A549 (cell line): ENCODE measurements at regions not wholly inside any gene's neighbourhood (a gene's known extent, or its start where the extent isn't known, plus 50 kb on each side); places are given as distances from the start of the nearest gene placed in this dataset.

Source experiments
- ATAC-seq, 2 experiments: fragments of 200-7000 bp in 1 of 2; fragments of >200 bp in 1 of 2; cut with Nextera tagmentation in 1 of 2; cut with Tn5 transposase in 1 of 2; 3 replicates each; pipeline versions ENCODE4 v1.8.0 to v1.9.1; 2018 to 2020; ENCODE audit warnings: mild to moderate bottlenecking in 1 of 2, moderate library complexity in 1 of 2
- CTCF ChIA-PET: fragments of 300-600 bp; sonication (Branson Sonifier 250); formaldehyde crosslinking; extraction: SDS; loops from one replicate; lab custom pipeline; 2021; ENCODE audit warnings: antibody characterized with exemption, inconsistent platforms; lab: Yijun Ruan, JAX
- POLR2A ChIA-PET: fragments of 350-600 bp; formaldehyde crosslinking; extraction: SDS; loops from one replicate; lab custom pipeline; 2021; ENCODE audit warnings: antibody characterized with exemption, inconsistent platforms; lab: Yijun Ruan, JAX
- DNase-seq, 2 experiments: peaks; one replicate each; pipeline versions ENCODE4 v3.0.0 to v3.0.0-alpha.2; 2011 to 2016; ENCODE audit warnings: low read depth in 1 of 2, low spot score in 1 of 2
- FAIRE-seq: peaks from 2 replicates; lab custom pipeline; 2011; peaks lifted over from hg19 to GRCh38; lab: Jason Lieb, UNC
- H3K27ac ChIP-seq, 2 experiments: fragments of >200 bp; sonication (Bioruptor Twin); formaldehyde crosslinking; 3 replicates each; pipeline ENCODE4 v1.5.1; 2016 to 2017
- H3K4me1 ChIP-seq: fragments of >200 bp; sonication (Bioruptor Twin); formaldehyde crosslinking; 3 replicates; pipeline ENCODE4 v1.6.1; 2016
- H3K4me2 ChIP-seq: fragments of >200 bp; sonication (Bioruptor Twin); formaldehyde crosslinking; 3 replicates; pipeline ENCODE4 v1.6.1; 2016
- H3K4me3 ChIP-seq: fragments of >200 bp; sonication (Bioruptor Twin); formaldehyde crosslinking; 3 replicates; pipeline ENCODE4 v1.5.1; 2016
- H3K9me3 ChIP-seq: fragments of >200 bp; sonication (Bioruptor Twin); formaldehyde crosslinking; 3 replicates; pipeline ENCODE4 v1.6.1; 2016
- BHLHE40 ChIP-seq: IDR thresholded peaks from 2 replicates; pipeline ENCODE4 v1.6.1; 2012; ENCODE audit warnings: low read depth, low read length, inconsistent platforms
- CBX8 ChIP-seq: fragments of 200-600 bp; sonication (generic); IDR thresholded peaks from 2 replicates; pipeline ENCODE4 v1.6.1; 2016
- CHD4 ChIP-seq: fragments of 200-600 bp; sonication (generic); IDR thresholded peaks from 2 replicates; pipeline ENCODE4 v1.6.1; 2016; ENCODE audit warnings: antibody characterized with exemption, mild to moderate bottlenecking, borderline replicate concordance
- EHF ChIP-seq: fragments of 250-450 bp; sonication (Bioruptor Pico); IDR thresholded peaks from 2 replicates; pipeline ENCODE4 v1.5.0; 2020; ENCODE audit warnings: mild to moderate bottlenecking
- EP300 ChIP-seq, 2 experiments: fragments of >200 bp; sonication (Bioruptor Twin); formaldehyde crosslinking; IDR thresholded peaks; 2 replicates in 1 of 2; 3 replicates in 1 of 2; pipeline ENCODE4 v1.6.1; 2016 to 2017
- ESRRA ChIP-seq: fragments of 150-350 bp; IDR thresholded peaks from 2 replicates; pipeline ENCODE4 v1.6.1; 2014; ENCODE audit warnings: mild to moderate bottlenecking, low read length, borderline replicate concordance
- FOSL2 ChIP-seq, 2 experiments: fragments of 450-650 bp in 1 of 2; fragments of >200 bp in 1 of 2; sonication (Bioruptor Twin) in 1 of 2; formaldehyde crosslinking; IDR thresholded peaks; 2 replicates each; pipeline versions ENCODE4 v1.5.0 to v1.6.1; 2016 to 2020; ENCODE audit warnings: mild to moderate bottlenecking in 1 of 2, moderate library complexity in 1 of 2
- GATA3 ChIP-seq: IDR thresholded peaks from 2 replicates; pipeline ENCODE4 v1.6.1; 2012; ENCODE audit warnings: borderline replicate concordance
- HDAC2 ChIP-seq: fragments of 200-600 bp; sonication (generic); IDR thresholded peaks from 2 replicates; pipeline ENCODE4 v1.6.1; 2016
- HOXA7 ChIP-seq: fragments of 250-450 bp; sonication (Bioruptor Pico); IDR thresholded peaks from 2 replicates; pipeline ENCODE4 v1.5.0; 2020; ENCODE audit warnings: mild to moderate bottlenecking, moderate library complexity
- HOXB13 ChIP-seq: fragments of 250-450 bp; sonication (Bioruptor Pico); IDR thresholded peaks from 2 replicates; pipeline ENCODE4 v1.5.0; 2020; ENCODE audit warnings: low read depth, mild to moderate bottlenecking, moderate library complexity
- HOXB5 ChIP-seq: fragments of 250-450 bp; sonication (Bioruptor Pico); IDR thresholded peaks from 2 replicates; pipeline ENCODE4 v1.5.0; 2020; ENCODE audit warnings: mild to moderate bottlenecking, moderate library complexity
- JUN ChIP-seq, 2 experiments: fragments of >200 bp; sonication (Bioruptor Twin); formaldehyde crosslinking; IDR thresholded peaks; 2 replicates in 1 of 2; 3 replicates in 1 of 2; pipeline ENCODE4 v1.6.1; 2016 to 2017
- JUNB ChIP-seq: fragments of >200 bp; sonication (Bioruptor Twin); formaldehyde crosslinking; IDR thresholded peaks from 2 replicates; pipeline ENCODE4 v1.6.1; 2016
- MYC ChIP-seq: IDR thresholded peaks from 2 replicates; pipeline ENCODE4 v1.6.1; 2012; ENCODE audit warnings: mild to moderate bottlenecking, inconsistent platforms, low read length, improper control_type of control experiment, borderline replicate concordance
- NFE2L2 ChIP-seq: fragments of 150-350 bp; conservative IDR thresholded peaks from 2 replicates; pipeline ENCODE4 v1.6.1; 2014; ENCODE audit warnings: low read length
- NPAS2 ChIP-seq: fragments of 250-450 bp; sonication (Bioruptor Pico); IDR thresholded peaks from 2 replicates; pipeline ENCODE4 v1.8.0; 2022; ENCODE audit warnings: mild to moderate bottlenecking, moderate library complexity, borderline replicate concordance
- RAD21 ChIP-seq, 2 experiments: fragments of >200 bp in 1 of 2; sonication (Bioruptor Twin) in 1 of 2; formaldehyde crosslinking in 1 of 2; IDR thresholded peaks in 1 of 2; conservative IDR thresholded peaks in 1 of 2; 2 replicates in 1 of 2; 3 replicates in 1 of 2; pipeline ENCODE4 v1.6.1; 2012 to 2018; ENCODE audit warnings: inconsistent platforms in 1 of 2
- RCOR1 ChIP-seq: fragments of 150-350 bp; IDR thresholded peaks from 2 replicates; pipeline ENCODE4 v1.6.1; 2014; ENCODE audit warnings: antibody characterized with exemption, low read length, low read depth
- RNF2 ChIP-seq: fragments of 200-600 bp; sonication (generic); IDR thresholded peaks from 2 replicates; pipeline ENCODE4 v1.6.1; 2016; ENCODE audit warnings: low read depth, mild to moderate bottlenecking, antibody characterized with exemption, moderate library complexity, borderline replicate concordance
- ZFP36 ChIP-seq: fragments of 450-650 bp; IDR thresholded peaks from 2 replicates; pipeline ENCODE4 v1.6.1; 2014; ENCODE audit warnings: borderline replicate concordance; ENCODE audit not compliant: partially characterized antibody
- ZNF302 ChIP-seq: fragments of 250-450 bp; sonication (Bioruptor Pico); IDR thresholded peaks from 2 replicates; pipeline ENCODE4 v1.9.0; 2021; ENCODE audit warnings: inconsistent platforms, mild to moderate bottlenecking, moderate library complexity
- ZSCAN20 ChIP-seq: fragments of 250-450 bp; sonication (Bioruptor Pico); IDR thresholded peaks from 2 replicates; pipeline ENCODE4 v1.8.0; 2022; ENCODE audit warnings: mild to moderate bottlenecking, moderate library complexity
- WGBS: methylation state at CpG from one replicate; pipeline ENCODE4 v1.1.6; 2017; ENCODE audit errors: missing lambda C conversion rate; 5-methylcytosine and 5-hydroxymethylcytosine counted together
- TF ChIP-seq, protein P1 (sequence below): fragments of 250-450 bp; sonication (Bioruptor Pico); IDR thresholded peaks from 2 replicates; pipeline ENCODE4 v1.5.0; 2021; ENCODE audit warnings: mild to moderate bottlenecking, moderate library complexity, borderline replicate concordance
- TF ChIP-seq, protein P2 (sequence below): fragments of >200 bp; sonication (Bioruptor Twin); formaldehyde crosslinking; IDR thresholded peaks from 2 replicates; pipeline ENCODE4 v1.6.1; 2016
- TF ChIP-seq, protein P3 (sequence below): IDR thresholded peaks from 2 replicates; pipeline ENCODE4 v1.6.1; 2012; ENCODE audit warnings: low read depth, borderline replicate concordance
- TF ChIP-seq, protein P4 (sequence below): IDR thresholded peaks from 2 replicates; pipeline ENCODE4 v1.6.1; 2012

DNA sequence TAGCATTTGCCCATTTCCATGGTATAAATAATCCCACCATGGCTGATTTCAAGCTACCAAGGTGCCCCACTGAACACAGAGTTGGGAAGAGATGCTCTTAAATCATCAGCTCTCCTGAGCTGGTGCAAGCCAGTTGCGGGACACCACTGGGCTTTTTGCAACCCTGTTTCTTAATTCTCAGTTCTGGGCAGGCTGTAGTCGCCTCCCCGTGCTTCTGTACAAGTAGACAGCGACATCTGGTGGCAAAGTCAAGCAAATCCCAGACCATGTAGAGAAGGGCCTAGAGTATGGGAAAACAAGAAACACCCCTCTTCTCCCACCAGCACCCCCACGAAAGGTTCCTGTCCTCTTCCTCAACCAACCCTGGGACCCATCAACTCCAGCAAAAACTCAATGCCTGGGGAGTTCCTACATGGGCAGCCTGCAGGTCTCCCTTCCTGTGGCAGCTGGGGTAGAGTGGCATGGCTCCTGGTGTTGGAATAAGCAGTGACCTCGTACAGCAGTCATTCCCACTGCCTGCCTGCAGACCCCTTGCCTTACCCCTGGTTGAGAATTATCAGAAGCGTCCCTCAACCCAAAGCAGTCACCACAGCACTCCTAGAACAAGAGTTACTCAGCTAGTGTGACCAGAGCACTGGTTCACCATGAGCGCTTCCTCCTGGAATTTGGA lies 68.4 kb downstream of the IGLL5 start (continued):
- TF ChIP-seq, protein P1, sequence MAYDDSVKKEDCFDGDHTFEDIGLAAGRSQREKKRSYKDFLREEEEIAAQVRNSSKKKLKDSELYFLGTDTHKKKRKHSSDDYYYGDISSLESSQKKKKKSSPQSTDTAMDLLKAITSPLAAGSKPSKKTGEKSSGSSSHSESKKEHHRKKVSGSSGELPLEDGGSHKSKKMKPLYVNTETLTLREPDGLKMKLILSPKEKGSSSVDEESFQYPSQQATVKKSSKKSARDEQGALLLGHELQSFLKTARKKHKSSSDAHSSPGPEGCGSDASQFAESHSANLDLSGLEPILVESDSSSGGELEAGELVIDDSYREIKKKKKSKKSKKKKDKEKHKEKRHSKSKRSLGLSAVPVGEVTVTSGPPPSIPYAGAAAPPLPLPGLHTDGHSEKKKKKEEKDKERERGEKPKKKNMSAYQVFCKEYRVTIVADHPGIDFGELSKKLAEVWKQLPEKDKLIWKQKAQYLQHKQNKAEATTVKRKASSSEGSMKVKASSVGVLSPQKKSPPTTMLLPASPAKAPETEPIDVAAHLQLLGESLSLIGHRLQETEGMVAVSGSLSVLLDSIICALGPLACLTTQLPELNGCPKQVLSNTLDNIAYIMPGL (CRISPR knock-in tag), result no peak
- no peak for TF ChIP-seq CBX8

DNA sequence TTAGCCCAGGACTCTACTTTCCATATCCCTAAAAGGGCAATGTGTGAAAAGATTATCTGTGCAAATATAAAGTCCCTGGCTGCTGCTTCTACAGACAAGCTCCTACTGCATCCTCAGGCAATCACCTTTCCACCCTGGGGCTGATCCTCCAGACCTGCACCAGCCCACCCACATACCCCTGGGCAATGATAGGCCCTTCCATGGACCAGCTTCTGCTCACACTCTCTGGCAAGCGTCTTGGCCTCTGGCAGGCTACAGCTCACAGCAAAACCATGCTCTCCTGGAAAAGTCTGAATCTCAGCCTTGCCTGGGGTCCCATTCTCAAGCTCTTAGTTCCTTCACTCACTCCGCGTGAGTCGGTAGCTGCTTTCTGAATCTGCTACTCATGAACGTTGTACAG lies 69.5 kb downstream of the IGLL5 start:
- no peak overlapping the region for H3K4me2 ChIP-seq
- ChIA-PET POLR2A (no interaction called here), CTCF (interaction anchor here (0.8 to 9.4 kb wide), 35 partner anchors 9 to 527 kb away, joined by 3 to 314 read pairs (median 6); partner anchors contain the start of gene RSPH14)
- no peak for DNase-seq
- no peaks in the 10 kb centered on the region for H3K4me1 ChIP-seq
- ATAC-seq, result no peak
- H3K4me3 ChIP-seq, result no peak overlapping the region
- peaks cover 4% of the 10 kb centered on the region; the same call in 1 of the 3 replicates for H3K9me3 ChIP-seq
- no peak for FAIRE-seq
- no peak overlapping the region for H3K27ac ChIP-seq
- no peak for TF ChIP-seq JUNB
- TF ChIP-seq, protein P2, sequence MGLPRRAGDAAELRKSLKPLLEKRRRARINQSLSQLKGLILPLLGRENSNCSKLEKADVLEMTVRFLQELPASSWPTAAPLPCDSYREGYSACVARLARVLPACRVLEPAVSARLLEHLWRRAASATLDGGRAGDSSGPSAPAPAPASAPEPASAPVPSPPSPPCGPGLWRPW, result no peak
- no peak for TF ChIP-seq HDAC2
- TF ChIP-seq BHLHE40, result no peak
- TF ChIP-seq CBX8, result no peak
- TF ChIP-seq EP300 (IDR thresholded peaks at IDR 0.05), result no peak
- TF ChIP-seq, protein P1 (CRISPR knock-in tag), result no peak
- TF ChIP-seq HOXB13 (CRISPR knock-in tag), result no peak
- no peak for TF ChIP-seq EHF (CRISPR knock-in tag)
- TF ChIP-seq MYC, result no peak
- no peak for TF ChIP-seq ZNF302 (CRISPR knock-in tag)
- no peak for TF ChIP-seq ZSCAN20 (CRISPR knock-in tag)
- no peak for TF ChIP-seq NPAS2 (CRISPR knock-in tag)
- no peak for TF ChIP-seq ESRRA
- 18% methylated on average over 5 of the region's 5 CpGs for WGBS

DNA sequence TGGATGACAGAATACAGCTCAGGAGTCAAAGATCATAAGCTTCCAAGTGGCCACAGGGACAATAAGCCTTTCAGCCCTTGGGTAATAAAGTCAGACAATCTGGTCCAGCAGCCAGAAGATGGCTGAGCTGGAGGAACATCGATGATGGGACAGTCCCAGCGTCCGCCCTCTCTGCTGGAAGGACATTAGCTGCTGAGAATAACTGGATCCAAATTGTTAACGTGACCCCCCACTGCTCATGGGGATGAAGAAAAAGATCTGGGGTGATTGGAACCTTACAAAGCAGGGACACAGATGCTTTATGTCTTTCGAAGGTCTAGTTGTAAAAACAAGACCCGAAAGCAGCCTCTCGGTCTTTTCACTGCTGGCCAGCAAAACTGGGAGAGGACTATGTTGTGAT lies 71.0 kb downstream of the IGLL5 start:
- no peak overlapping the region for H3K27ac ChIP-seq
- H3K4me1 ChIP-seq, result no peaks in the 10 kb centered on the region
- no peak overlapping the region for H3K4me3 ChIP-seq
- TF ChIP-seq ZSCAN20 (CRISPR knock-in tag) (no peak), HOXB5 (CRISPR knock-in tag) (no peak), HOXA7 (CRISPR knock-in tag) (no peak), RCOR1 (no peak), NFE2L2 (no peak), GATA3 (no peak), ZFP36 (no peak), RAD21 (conservative IDR thresholded peaks at IDR 0.05 in 1 of 2, IDR thresholded peaks at IDR 0.05 in 1 of 2) (no peak), JUN (IDR thresholded peaks at IDR 0.05) (no peak), CBX8 (no peak), RNF2 (no peak), MYC (no peak), CHD4 (no peak), FOSL2 (IDR thresholded peaks at IDR 0.05) (no peak), FOSL2 (CRISPR knock-in tag; IDR thresholded peaks at IDR 0.05) (no peak), ESRRA (no peak)
- TF ChIP-seq, protein P3, sequence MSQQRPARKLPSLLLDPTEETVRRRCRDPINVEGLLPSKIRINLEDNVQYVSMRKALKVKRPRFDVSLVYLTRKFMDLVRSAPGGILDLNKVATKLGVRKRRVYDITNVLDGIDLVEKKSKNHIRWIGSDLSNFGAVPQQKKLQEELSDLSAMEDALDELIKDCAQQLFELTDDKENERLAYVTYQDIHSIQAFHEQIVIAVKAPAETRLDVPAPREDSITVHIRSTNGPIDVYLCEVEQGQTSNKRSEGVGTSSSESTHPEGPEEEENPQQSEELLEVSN, result no peak
- TF ChIP-seq, protein P4, sequence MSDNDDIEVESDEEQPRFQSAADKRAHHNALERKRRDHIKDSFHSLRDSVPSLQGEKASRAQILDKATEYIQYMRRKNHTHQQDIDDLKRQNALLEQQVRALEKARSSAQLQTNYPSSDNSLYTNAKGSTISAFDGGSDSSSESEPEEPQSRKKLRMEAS, result no peak
- ATAC-seq (no peak), DNase-seq (no peak), FAIRE-seq (no peak)
- POLR2A ChIA-PET, result no interaction called here
- no peak overlapping the region for H3K4me2 ChIP-seq
- peaks cover 6% of the 10 kb centered on the region; the same call in 1 of the 3 replicates for H3K9me3 ChIP-seq
- 40% methylated on average over 7 of the region's 7 CpGs for WGBS
- CTCF ChIA-PET, result interaction anchor here (0.6 to 9.4 kb wide), 38 partner anchors 10 to 503 kb away, joined by 3 to 314 read pairs (median 5); partner anchors contain the start of gene RSPH14
